ENCODE measurements at regions not wholly inside any gene's neighbourhood (a gene's known extent, or its start where the extent isn't known, plus 50 kb on each side); places are given as distances from the start of the nearest gene placed in this dataset.

DNA sequence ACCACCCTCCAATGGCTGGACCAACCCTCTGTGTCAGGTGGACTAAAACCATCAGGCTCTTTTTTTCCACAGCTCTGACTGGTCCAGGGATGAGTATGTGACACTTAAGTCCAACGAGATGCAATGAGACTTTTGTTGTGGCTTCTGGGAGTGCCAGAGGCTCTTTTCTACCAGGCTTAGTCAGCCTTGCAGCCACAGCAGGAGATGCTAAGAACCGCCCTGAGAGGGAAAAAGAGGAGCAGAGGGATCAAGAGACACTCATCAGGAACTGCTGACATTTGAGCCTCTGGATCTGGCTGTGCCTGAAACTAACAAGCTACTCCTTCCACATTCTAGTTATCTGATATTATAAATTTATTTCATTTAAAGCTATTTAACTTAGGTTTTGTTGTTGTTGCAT lies 270.9 kb upstream of the SULF2 start:
- no peak overlapping the region for H3K4me2 ChIP-seq (ENCODE audit: control insufficient read depth, insufficient read depth)
- CTCF ChIA-PET, result interaction anchor here (1.8 kb wide), 1 partner anchor 10 kb away, joined by 5 read pairs; no protein-coding TSS in a partner anchor

More for the DNA sequence above, 270.9 kb upstream of the SULF2 start:
- no peaks in the 10 kb centered on the region for H3K79me2 ChIP-seq (ENCODE audit: control insufficient read depth, insufficient read depth, low read length)
- no peak overlapping the region for H3K4me3 ChIP-seq
- no peak overlapping the region for H3K9ac ChIP-seq (ENCODE audit: control insufficient read depth, insufficient read depth, low read length)
- no peak overlapping the region for H3K27ac ChIP-seq (ENCODE audit: control insufficient read depth, insufficient read depth)
- H3K4me1 ChIP-seq (ENCODE audit: control insufficient read depth, insufficient read depth, low read length), result no peaks in the 10 kb centered on the region
- ChIA-PET SMC1A (ENCODE audit: uncharacterized antibody, unreplicated experiment) (interaction anchor here (1.0 kb wide), 1 partner anchor 8 kb away, joined by 4 read pairs; no protein-coding TSS in a partner anchor), RAD21 (ENCODE audit: unreplicated experiment) (no interaction called here), POLR2A (no interaction called here)
- no peak for DNase-seq (ENCODE audit: low read depth, low spot score)
- no peaks in the 10 kb centered on the region for H3K27me3 ChIP-seq (replicated peaks in 1 of 2; ENCODE audit: control insufficient read depth in 2 of 2, insufficient read depth in 2 of 2, low read length in 1 of 2)
- no TSS peak for BruUV-seq (replicated peaks)
- no peak for TF ChIP-seq ZNF384 (IDR thresholded peaks at IDR 0.05; ENCODE audit: borderline replicate concordance, low read depth, low read length)
- TF ChIP-seq MTA3 (IDR thresholded peaks at IDR 0.05; ENCODE audit: borderline replicate concordance, low read length), result no peak
- no peak for TF ChIP-seq KDM1A (IDR thresholded peaks at IDR 0.05; ENCODE audit: borderline replicate concordance)
- TF ChIP-seq LARP7 (IDR thresholded peaks at IDR 0.05), result no peak
- no peak for TF ChIP-seq GABPA (IDR thresholded peaks at IDR 0.05; ENCODE audit: low read depth)
- TF ChIP-seq TAF1 (IDR thresholded peaks at IDR 0.05; ENCODE audit: borderline replicate concordance, low read depth, low read length), result no peak
- TF ChIP-seq ZNF207 (IDR thresholded peaks at IDR 0.05; ENCODE audit: borderline replicate concordance), result no peak
- no peak for TF ChIP-seq CTCF (IDR thresholded peaks at IDR 0.05 in 2 of 3, conservative IDR thresholded peaks at IDR 0.05 in 1 of 3; ENCODE audit: control insufficient read depth in 2 of 3, extremely low read depth in 1 of 3, insufficient read depth in 1 of 3, low read depth in 3 of 3, low read length in 3 of 3)
- TF ChIP-seq FOXK2 (IDR thresholded peaks at IDR 0.05), result no peak
- TF ChIP-seq HDAC6 (IDR thresholded peaks at IDR 0.05; ENCODE audit: unreplicated experiment), result no peak
- in situ Hi-C loops (cut with MboI) (no loop called here), intact Hi-C loops (cut with micrococcal nuclease; ENCODE audit: unreplicated experiment) (no loop called here)
- H3K9me3 ChIP-seq (replicated peaks; ENCODE audit: control insufficient read depth, insufficient read depth, low read length), result peaks cover 5% of the 10 kb centered on the region
- ATAC-seq, result no peak
- WGBS (ENCODE audit: insufficient coverage, insufficient replicate concordance, low lambda C conversion rate, missing lambda C conversion rate), result 0% methylated on average over 2 of the region's 2 CpGs
- H2AFZ ChIP-seq (ENCODE audit: control insufficient read depth, low read depth, low read length), result no peak overlapping the region
- no peak for FAIRE-seq
- no peaks in the 10 kb centered on the region for H4K20me1 ChIP-seq (ENCODE audit: control insufficient read depth, insufficient read depth)
- H3K36me3 ChIP-seq (ENCODE audit: control insufficient read depth in 2 of 2, insufficient read depth in 2 of 2, low read length in 1 of 2), result no peaks in the 10 kb centered on the region
